ENCODE measurements at regions not wholly inside any gene's neighbourhood (a gene's known extent, or its start where the extent isn't known, plus 50 kb on each side); places are given as distances from the start of the nearest gene placed in this dataset.
"Not testable (repeated sequence)": the region's sequence is repeated elsewhere in the genome, so short reads cannot be mapped to it uniquely, and the experiment has no call there.

DNA sequence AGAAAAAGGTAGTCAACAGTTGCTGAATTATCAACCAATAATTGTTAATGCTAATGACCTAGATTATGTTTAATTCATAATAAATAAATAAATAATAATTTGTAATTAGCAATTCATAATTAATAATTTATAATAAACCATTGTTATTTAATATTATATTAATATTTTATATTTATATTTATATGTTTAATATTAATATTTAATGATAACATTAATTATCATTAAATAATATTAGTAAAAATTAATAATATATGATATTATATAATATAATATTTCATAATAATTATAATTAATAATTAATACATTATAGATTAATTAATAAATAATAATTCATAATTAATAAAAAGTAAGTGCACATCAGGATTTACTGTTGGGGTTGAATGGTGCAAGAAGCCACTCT lies 389.4 kb upstream of the RGPD4 start:
- DNase-seq (ENCODE audit: low read depth): no peak

DNA sequence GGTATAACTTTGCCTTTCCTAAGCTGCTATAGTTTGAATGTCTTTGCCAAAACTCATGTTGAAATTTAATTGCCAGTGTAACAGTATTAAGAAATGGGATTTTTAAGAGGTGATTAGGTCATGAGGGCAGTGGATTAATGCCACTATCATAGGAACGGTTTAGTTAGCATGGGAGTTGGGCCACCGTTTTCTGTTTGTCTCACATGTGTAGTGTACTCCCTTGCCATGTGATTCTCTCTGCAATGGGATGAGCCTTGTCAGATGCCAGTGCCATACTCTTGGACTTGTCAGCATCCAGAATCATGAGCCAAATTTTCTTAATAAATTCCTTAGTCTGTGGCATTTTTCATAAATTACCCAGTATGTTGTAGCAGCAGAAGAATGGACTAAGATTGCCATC lies 388.9 kb upstream of the RGPD4 start:
- no peak for DNase-seq (ENCODE audit: low read depth)

DNA sequence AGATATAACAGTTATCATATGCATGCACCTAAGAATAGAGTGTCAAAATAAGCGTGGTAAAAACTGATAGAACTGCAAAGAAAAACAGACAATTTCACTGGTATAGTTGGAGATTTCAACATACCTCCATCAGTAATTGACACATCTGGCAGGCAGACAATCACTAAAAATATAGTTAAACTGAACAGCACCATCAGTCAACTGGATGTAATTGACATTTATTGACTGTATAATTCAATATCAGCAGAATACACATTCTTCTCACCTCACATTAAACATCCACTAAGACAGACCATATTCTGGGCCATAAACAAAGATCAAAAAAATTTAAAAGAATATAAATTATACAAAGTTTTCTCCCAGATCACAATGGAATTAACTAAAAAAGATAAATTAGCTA lies 378.5 kb upstream of the RGPD4 start:
- DNase-seq (ENCODE audit: low read depth): no peak

DNA sequence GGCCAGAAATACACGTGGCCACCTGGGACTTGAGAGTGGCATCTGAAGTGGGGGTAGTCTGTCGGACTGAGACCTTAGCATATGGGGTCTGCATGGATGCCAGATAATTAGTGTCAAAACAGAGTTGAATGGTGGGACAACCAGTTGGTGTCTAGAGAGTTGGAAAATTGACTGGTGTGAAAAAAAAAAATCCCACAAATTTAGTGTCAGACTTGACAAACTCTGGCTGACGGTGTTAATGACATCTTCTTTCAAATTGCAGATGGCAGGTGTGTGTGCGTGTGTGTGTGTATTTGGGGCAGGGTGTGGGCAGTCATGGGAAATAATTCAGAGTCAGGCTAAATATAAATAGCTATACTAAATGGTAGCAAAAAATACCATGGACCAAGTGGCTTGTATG lies 365.4 kb upstream of the RGPD4 start:
- no peak for DNase-seq (ENCODE audit: low read depth)

DNA sequence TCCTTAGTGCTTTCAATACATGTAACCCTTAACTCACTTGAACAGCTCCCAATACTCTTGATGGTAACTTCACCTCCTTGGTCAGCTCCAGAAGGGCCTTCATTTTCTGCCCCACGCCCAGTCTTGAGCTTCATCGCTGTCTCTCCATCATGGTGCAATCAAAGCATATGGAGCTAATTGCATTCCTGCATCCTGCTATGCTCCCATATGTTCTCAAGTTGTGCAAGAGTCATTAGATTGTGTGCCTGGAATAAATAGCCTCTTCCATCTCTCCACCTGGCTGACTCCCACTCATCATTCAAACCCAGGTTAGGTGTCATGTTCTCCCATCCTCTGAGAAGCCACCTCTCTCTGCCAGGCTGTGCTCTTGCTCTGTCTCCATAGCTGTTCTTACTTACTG lies 364.5 kb upstream of the RGPD4 start:
- no peak for DNase-seq (ENCODE audit: low read depth)

DNA sequence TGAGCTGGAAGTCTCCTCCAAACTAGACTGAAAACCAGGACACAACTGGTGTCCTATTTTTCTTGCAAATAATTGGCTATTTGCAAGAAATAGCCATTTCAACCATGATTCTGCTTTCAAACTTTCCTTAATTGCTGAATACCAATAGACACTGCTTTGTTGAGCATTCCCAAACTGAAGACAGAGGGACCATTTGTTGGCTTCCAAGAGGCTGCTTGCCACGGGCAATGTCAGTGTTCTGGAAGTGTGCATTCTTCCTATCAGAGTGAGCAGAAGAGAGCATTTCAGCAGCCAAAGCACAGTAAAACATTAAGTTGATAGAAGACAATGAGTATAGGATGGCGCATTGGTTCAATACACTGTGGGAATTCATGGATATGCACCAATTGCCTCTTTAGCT lies 360.5 kb upstream of the RGPD4 start:
- DNase-seq (ENCODE audit: low read depth): no peak

DNA sequence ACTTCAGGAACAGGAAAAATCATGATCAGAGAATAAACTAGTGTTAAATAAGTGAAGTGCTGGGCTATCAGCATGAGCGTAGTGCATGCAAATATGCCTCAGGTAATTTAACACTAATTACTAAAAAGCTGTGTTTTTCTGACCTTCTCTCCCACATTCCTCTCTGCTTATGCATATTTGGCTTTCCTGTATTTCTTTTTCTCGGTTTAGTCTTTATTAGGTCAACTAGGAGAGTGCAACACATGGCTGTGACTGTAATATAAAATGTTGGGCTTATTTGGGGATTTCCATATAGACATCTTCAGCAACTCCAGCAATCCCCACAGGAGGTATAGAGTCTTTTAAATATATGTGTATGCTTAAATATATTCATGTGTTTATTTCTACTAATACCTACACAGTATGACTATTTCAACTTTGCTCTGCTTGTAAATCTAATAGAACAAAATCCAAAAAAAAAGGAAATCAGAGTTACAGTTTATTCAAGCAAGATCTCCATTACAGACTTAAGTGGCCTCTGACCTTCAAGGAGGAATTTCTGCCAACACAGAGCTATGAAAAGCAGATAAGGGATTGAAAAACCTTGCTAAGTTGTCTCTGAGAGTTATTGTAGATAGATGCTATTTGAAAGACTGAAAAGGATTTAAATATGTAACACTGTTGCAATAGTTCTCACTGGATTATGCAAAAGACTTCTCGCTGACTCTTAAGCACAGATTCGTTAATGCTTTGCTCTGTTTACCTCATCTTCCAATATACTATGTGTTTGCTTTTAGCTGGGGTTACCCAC lies 359.5 kb upstream of the RGPD4 start:
- DNase-seq (ENCODE audit: low read depth): no peak

DNA sequence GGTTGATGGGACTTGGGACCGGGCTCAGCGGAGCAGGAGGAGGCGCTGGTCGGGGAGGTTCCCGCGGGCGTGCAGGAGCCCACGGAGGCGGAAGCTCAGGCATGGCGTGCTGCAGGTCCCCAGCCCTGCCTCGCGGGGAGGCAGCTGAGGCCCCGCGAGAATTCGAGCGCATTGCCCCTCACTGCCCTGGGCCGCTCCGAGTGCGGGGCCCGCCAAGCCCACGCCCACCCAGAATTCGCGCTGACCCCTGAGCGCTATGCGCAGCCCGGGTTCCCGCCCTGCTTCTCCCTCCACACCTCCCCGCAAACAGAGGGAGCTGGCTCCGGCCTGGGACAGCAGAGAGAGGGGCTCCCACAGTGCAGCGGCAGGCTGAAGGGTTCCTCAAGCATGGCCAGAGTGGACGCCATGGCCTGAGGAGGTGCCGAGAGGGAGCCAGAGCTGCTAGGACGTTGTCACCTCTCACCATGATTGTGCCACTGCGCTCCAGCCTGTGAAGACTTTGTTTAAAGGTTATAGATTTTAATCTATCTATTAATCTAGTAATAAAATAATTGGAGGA lies 357.2 kb upstream of the RGPD4 start:
- no peak for DNase-seq (ENCODE audit: low read depth)

DNA sequence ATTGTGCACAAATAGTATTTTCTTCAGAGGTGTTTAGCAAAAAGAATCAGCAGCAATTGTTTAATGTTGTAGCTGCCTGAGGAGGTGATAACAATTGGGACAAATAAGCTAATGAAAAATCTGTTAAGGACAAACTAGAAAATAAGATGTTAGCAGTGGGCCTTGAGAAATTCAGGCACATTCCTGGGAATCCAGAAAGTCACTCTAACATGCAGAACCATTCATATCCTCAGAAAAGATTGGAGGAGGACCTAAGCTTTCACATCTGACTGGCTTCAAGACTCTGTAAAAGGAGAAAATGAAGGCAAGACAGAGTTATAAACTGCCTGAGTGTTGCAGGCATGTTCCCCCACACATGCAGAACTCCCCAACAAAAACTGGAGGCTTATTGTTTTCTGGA lies 353.5 kb upstream of the RGPD4 start:
- DNase-seq (ENCODE audit: low read depth): no peak

DNA sequence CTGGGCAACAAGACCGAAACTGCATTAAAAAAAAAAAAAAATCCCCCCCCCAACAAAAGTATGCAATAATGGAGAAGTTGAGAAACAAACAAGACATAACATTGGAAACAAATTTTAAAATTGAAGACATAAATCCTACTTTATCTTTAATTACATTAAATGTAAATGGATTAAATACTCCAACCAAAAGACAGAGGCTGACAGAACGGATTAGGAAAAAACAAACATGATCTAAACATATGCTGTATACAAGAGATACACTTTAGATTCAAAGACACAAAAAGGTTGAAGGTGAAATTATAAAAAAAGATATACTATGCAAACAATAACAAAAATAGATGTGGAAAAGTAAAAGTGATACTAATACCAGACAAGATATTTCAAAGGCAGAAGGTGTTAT lies 350.8 kb upstream of the RGPD4 start:
- DNase-seq (ENCODE audit: low read depth): no peak

DNA sequence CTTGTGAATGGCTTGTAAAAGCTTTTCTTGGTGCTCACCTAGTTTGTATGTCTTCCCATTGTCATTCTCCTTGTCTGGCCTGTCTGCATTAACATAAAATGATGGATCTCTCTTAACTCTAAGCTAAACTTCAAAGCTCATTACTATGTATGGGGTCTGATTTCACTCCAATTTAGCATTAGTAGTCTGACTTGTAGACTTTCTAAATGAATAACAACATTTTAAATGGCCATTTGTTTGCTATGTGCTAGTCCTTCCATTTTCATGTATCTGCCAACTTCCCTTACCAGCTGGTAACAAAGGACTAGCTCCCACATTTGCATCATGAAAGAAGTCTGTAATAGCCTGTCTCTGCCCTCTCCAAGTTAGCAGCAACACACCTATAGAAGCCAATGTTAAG lies 324.2 kb upstream of the RGPD4 start:
- no peak for DNase-seq (ENCODE audit: low read depth)

DNA sequence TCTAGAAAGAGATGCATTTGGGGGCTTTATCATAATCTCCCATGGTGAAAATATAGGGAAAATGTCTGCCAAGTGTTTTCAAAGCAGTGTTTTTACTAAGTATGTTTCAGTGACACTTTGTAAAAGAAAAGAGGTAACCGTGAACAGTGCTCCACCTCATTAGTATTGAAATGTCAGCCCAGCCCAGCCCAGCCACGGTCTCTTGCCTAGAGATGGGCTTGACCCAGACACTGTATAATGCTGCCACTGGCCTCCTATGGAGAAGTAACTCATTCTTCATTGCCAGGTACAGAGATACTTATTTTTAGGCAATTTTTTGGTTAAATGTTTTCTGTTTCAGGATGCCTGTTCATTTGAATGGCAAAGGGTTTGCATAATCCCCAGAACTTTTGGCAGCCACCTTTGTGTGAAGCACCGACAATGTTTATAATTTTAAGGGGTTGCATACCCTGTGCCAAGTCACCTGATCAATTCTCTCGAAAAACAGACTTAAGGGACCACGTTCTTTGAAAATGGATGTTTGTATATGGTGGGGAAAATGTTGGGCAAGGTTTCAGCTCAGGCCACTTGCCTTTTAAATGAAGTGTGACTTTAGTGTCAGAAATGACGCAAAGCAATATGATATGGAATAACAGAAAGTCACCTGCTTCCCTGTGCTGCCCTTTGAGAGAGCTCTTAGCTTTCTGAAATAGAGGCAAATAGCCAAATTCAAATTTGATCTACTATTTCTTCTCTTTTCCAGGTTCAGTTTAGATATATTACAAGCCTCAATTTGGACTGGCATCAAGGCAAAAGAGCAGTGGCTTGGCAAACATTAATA lies 314.5 kb upstream of the RGPD4 start:
- DNase-seq (ENCODE audit: low read depth): no peak

DNA sequence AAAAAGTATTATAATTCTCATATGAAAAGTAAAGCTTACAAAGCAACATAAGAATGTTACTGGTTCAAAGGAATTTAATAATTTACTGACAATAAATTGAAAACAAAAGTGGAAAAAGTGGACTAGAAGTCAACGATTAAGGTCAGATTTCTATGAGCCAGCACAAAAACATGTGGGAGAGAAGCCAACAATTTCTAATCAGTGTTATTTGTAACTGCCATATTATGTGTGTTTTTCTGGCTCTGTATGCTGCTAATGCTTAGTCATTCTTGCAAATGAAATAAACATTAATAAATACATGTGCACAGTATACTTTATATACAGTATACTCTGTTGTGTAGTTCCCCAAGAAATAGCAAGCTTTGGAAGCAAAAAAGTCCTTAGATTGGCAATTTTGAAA lies 301.3 kb upstream of the RGPD4 start:
- DNase-seq (ENCODE audit: low read depth): peak; percentile 46

DNA sequence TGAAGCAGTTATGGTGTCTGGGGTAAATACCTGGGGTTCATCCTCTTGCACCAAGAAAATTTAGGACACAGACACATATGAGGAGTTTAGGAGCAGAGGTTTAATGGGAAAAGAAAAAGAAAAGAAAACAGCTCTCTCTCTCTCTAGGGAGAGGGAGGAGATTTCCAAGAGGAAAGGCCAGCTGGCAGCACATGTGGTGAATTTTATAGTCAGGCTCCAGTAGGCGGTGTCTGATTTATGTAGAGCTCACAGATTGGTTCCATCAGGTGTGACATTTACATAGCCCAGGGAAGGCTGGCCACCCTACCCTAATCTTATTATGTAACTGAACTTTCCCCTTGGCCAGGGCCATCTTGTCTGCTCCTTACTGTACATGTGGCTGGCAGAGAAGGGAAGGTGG lies 297.5 kb upstream of the RGPD4 start:
- DNase-seq (ENCODE audit: low read depth): peak; percentile 65

DNA sequence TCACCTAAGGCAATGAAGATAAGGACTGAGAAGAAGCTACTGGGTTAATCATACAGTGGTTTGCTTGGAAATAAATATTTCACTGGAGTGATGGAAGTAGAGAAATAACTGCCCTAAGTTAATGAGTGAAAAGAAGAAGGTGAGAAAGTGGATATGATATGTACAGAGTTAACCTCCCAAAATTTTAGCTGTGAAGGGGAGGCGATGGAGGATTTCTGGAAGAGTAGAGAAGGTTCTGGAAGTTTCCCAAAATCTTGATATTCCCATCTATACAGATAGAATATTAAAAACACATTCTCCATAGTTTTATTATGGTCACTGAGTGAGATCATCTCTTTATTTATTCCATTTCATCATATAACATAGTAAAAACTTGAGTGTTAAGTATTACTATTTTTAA lies 296.6 kb upstream of the RGPD4 start:
- DNase-seq (ENCODE audit: low read depth): peak; percentile 51

DNA sequence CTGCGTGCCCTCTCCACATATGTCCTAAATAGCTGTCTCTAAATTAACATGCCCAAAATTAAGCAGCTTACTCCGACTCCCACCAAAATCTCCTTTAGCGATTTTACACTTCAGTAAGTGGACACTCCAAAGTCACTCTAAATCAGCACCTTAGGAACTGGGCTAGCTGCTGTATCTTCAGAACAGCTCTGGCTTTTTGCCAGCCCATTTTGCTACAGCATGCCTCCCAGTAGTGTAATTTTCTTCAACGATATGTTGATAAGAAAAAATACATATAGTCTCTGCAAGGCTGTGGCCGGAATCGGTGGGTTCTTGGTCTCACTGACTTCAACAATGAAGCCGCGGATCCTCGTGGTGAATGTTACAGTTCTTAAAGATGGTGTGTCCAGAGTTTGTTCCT lies 291.8 kb upstream of the RGPD4 start:
- DNase-seq (ENCODE audit: low read depth): no peak

DNA sequence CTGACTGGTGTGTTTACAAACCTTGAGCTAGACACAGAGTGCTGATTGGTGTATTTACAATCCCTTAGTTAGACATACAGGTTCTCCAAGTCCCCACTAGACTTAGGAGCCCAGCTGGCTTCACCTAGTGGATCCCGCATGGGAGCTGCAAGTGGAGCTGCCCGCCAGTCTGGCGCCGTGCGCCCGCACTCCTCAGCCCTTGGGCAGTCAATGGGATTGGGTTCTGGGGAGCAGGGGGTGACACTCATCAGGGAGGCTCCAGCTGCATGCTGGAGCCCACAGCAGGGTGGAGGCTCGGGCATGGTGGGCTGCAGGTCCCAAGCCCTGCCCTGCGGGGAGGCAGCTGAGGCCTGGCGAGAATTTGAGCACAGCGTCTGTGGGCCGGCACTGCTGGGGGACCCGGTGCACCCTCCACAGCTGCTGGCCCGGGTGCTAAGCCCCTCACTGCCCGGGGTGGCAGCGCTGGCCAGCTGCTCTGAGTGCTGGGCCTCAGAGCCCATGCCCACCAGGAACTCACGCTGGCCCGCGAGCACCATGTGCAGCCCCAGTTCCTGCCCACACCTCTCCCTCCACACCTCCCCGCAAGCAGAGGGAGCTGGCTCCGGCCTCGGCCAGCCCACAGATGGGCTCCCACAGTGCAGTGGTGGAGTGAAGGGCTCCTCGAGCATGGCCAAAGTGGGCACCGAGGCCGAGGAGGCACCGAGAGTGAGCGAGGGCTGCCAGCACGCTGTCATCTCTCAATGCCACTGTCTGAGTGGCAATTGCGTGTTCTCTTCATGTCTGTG lies 290.6 kb upstream of the RGPD4 start:
- DNase-seq (ENCODE audit: low read depth): not testable (repeated sequence)

DNA sequence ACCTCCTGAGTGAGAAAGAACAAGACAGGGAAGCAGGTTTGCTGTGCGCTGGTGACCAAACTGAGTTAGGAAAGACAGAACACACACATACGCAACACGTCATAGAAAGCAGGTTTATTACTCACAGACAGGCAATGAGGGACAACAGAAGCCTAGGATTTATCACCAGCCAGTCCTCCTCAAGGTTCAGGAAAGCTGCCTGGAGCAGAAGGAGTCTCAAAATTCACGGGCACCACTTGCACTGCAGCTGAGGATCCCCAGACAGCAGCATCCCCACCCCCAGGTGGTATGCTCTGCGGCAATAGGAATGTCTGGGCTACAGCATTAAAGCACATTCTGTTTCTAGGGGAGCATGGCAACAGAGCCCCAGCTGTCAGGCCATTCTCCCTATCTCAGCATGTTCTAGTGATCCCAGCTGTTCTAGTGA lies 284.4 kb upstream of the RGPD4 start:
- no peak for DNase-seq (ENCODE audit: low read depth)

DNA sequence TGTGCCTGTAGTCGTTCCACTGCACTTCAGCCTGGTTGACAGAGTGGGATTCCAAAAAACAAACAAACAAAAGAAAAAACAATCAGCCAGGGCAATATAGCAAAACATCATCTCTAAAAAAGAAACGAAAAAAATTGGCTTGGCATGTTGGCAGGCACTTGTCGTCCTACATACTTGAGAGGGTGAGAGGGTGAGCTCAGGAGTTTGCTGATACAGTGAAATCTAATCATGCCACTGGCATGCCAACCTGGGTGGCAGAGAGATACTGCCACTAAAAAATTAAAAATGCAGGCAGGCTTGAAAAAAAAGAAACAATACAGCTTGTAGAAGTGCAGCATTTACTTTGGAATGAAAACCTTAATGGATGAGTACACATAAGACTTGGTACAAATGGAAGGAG lies 282.9 kb upstream of the RGPD4 start:
- no peak for DNase-seq (ENCODE audit: low read depth)

DNA sequence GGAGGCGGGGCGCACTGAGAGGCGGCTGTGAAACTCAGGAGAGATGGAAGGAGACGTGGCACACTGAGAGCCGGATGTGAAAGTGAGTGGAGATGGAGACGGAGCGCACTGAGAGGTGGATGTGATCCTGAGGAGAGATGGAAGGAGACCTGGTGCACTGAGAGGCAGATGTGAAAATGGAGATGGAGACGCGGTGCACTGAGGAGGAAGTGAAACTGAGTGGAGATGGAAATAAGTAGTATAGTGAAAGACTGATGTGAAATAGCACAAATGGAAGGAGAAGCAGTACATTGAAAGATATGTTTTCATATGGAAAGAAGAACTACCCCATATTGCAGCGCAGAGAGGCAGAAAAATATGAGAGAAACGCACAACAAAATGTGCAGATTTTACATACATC lies 281.6 kb upstream of the RGPD4 start:
- DNase-seq (ENCODE audit: low read depth): no peak

DNA sequence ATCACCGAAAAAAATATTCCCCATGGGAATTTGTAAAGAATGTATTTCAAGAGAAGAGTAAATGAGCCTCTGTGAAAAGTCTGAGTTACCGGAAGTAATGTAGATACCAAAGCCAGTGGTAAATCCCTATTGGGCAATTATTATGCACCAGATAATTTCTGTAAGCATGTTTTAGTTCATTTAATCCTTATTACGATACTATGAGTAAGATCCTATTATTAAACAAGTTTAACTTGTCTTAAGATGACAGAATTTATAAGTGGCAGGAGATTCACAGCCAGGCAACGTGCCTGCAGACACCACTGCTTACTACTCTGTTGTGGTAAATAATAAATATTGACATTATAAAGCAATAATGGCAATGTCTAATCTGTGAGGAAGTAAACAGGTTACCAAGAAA lies 280.8 kb upstream of the RGPD4 start:
- DNase-seq (ENCODE audit: low read depth): no peak

DNA sequence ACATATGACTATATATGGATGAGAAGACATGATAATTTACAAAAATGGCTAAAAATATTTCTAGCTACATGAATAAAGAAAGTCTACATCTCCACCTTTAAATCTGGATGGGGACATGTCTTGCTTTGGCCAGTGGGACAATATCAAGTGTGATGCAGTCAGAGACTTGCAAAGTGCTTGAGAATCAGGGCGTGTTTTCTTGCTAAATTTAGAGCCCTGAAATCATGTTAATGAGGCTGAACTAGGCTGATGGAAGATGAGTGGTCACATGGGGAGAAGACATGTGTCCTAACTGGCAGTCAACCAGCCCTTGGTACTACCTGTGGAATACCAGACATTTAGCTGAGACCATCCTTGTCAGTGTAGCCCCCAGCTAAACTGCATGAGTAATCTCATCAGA lies 278.5 kb upstream of the RGPD4 start:
- no peak for DNase-seq (ENCODE audit: low read depth)

Measured in forelimb muscle (tissue), 1 donor.